Chondrocyte (in vitro differentiated cells): ENCODE measurements at regions not wholly inside any gene's neighbourhood (a gene's known extent, or its start where the extent isn't known, plus 50 kb on each side); places are given as distances from the start of the nearest gene placed in this dataset.

Experiments used
- DNase-seq: peaks from one replicate; pipeline ENCODE4 v3.0.0; 2021; ENCODE audit warnings: mixed read lengths, low spot score
- H3K27ac Mint-ChIP-seq: one replicate; pipeline ENCODE4 v1.8.0; 2021; ENCODE audit warnings: mild to moderate bottlenecking, moderate library complexity, mixed read lengths; ENCODE audit not compliant: unreplicated experiment
- H3K27me3 Mint-ChIP-seq: 2 replicates; pipeline ENCODE4 v1.8.0; 2021; ENCODE audit warnings: low read depth, mixed read lengths
- H3K36me3 Mint-ChIP-seq: 2 replicates; pipeline ENCODE4 v1.8.0; 2021; ENCODE audit warnings: low read depth, mixed read lengths
- H3K4me1 Mint-ChIP-seq: 2 replicates; pipeline ENCODE4 v1.8.0; 2021; ENCODE audit warnings: low read depth, mild to moderate bottlenecking, mixed read lengths
- H3K4me3 Mint-ChIP-seq: one replicate; pipeline ENCODE4 v1.8.0; 2021; ENCODE audit warnings: mild to moderate bottlenecking, moderate library complexity, mixed read lengths; ENCODE audit not compliant: unreplicated experiment
- H3K9me3 Mint-ChIP-seq: 2 replicates; pipeline ENCODE4 v1.8.0; 2021; ENCODE audit warnings: low read depth, mixed read lengths
- TF ChIP-seq, protein P1 (sequence below): fragments of 200-600 bp; sonication (generic); IDR thresholded peaks from 2 replicates; pipeline ENCODE4 v1.5.0; 2021; ENCODE audit warnings: antibody characterized with exemption, mild to moderate bottlenecking, moderate library complexity

DNA sequence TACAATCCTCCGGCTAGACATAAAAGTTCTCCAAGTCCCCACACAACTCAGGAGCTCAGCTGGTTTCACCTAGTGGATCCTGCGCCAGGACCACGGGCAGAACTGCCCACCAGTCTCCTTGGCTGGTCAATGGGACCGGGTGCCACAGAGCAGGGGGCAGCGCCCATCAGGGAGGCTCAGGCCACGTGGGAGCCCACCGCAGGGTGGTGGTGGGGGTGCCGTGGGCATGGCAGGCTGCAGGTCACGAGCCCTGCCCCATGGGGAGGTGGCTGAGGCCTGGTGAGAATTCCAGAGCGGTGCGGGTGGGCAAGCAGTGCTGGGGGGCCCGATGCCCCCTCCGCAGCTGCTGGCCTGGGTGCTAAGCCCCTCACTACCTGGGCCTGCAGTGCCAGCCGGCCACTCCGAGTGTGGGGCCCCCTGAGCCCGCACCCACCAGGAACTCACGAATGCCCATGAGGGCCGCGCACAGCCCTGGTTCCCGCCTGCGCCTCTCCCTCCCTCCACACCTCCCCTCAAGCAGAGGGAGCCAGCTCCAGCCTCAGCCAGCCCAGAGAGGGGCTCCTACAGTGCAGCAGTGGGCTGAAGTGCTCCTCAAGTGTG is 1091.9 kb upstream of the TENM4 start:
- peaks cover 17% of the 10 kb centered on the region for H3K9me3 Mint-ChIP-seq
- no peak overlapping the region for H3K27ac Mint-ChIP-seq
- no peaks in the 10 kb centered on the region for H3K4me1 Mint-ChIP-seq
- TF ChIP-seq, protein P1, sequence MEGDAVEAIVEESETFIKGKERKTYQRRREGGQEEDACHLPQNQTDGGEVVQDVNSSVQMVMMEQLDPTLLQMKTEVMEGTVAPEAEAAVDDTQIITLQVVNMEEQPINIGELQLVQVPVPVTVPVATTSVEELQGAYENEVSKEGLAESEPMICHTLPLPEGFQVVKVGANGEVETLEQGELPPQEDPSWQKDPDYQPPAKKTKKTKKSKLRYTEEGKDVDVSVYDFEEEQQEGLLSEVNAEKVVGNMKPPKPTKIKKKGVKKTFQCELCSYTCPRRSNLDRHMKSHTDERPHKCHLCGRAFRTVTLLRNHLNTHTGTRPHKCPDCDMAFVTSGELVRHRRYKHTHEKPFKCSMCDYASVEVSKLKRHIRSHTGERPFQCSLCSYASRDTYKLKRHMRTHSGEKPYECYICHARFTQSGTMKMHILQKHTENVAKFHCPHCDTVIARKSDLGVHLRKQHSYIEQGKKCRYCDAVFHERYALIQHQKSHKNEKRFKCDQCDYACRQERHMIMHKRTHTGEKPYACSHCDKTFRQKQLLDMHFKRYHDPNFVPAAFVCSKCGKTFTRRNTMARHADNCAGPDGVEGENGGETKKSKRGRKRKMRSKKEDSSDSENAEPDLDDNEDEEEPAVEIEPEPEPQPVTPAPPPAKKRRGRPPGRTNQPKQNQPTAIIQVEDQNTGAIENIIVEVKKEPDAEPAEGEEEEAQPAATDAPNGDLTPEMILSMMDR = no peak
- H3K4me3 Mint-ChIP-seq = no peak overlapping the region
- no peaks in the 10 kb centered on the region for H3K36me3 Mint-ChIP-seq
- H3K27me3 Mint-ChIP-seq = no peaks in the 10 kb centered on the region
- no peak for DNase-seq

GRCh38 chr11:80529726-80530125 is 1088.9 kb upstream of the TENM4 start:
- no peaks in the 10 kb centered on the region for H3K36me3 Mint-ChIP-seq
- H3K4me1 Mint-ChIP-seq = no peaks in the 10 kb centered on the region
- H3K27me3 Mint-ChIP-seq = no peaks in the 10 kb centered on the region
- no peak for DNase-seq
- H3K9me3 Mint-ChIP-seq = peaks cover 20% of the 10 kb centered on the region
- no peak overlapping the region for H3K4me3 Mint-ChIP-seq
- TF ChIP-seq, protein P1 = no peak
- no peak overlapping the region for H3K27ac Mint-ChIP-seq

GRCh38 chr11:80525663-80526405 is 1085.0 kb upstream of the TENM4 start:
- TF ChIP-seq, protein P1 = no peak
- H3K27ac Mint-ChIP-seq = no peak overlapping the region
- no peaks in the 10 kb centered on the region for H3K36me3 Mint-ChIP-seq

GRCh38 chr11:80524349-80524748 is 1083.5 kb upstream of the TENM4 start:
- DNase-seq = no peak
- TF ChIP-seq, protein P1 = no peak
- Mint-ChIP-seq H3K36me3 (no peaks in the 10 kb centered on the region), H3K27me3 (no peaks in the 10 kb centered on the region), H3K4me1 (no peaks in the 10 kb centered on the region), H3K9me3 (peaks cover 5% of the 10 kb centered on the region), H3K27ac (no peak overlapping the region), H3K4me3 (no peak overlapping the region)

More at GRCh38 chr11:80525663-80526405, 1085.0 kb upstream of the TENM4 start:
- no peak for DNase-seq
- Mint-ChIP-seq H3K27me3 (no peaks in the 10 kb centered on the region), H3K4me1 (no peaks in the 10 kb centered on the region), H3K9me3 (peaks cover 5% of the 10 kb centered on the region), H3K4me3 (no peak overlapping the region)

GRCh38 chr11:80523057-80523456 is 1082.2 kb upstream of the TENM4 start:
- H3K36me3 Mint-ChIP-seq = no peaks in the 10 kb centered on the region
- TF ChIP-seq, protein P1 = no peak
- no peaks in the 10 kb centered on the region for H3K4me1 Mint-ChIP-seq
- no peak for DNase-seq
- no peak overlapping the region for H3K4me3 Mint-ChIP-seq
- peaks cover 5% of the 10 kb centered on the region for H3K9me3 Mint-ChIP-seq
- H3K27me3 Mint-ChIP-seq = no peaks in the 10 kb centered on the region
- no peak overlapping the region for H3K27ac Mint-ChIP-seq
